Right renal cortex interstitium (tissue), 3 donors: ENCODE measurements at regions not wholly inside any gene's neighbourhood (a gene's known extent, or its start where the extent isn't known, plus 50 kb on each side); places are given as distances from the start of the nearest gene placed in this dataset.
"Not testable (repeated sequence)": the region's sequence is repeated elsewhere in the genome, so short reads cannot be mapped to it uniquely, and the experiment has no call there.

ENCODE experiments used
- DNase-seq, 3 donors: peaks; one replicate each; pipeline ENCODE4 v3.0.0-alpha.2; 2013; ENCODE audit warnings: low read depth in 3 of 3, low spot score in 2 of 3

- no peak for DNase-seq
These were observed 271.4 kb upstream of the DIO3 start for GRCh38 chr14:101289911-101290310.

- DNase-seq = no peak
These were observed 270.7 kb upstream of the DIO3 start for GRCh38 chr14:101290611-101291010.

- no peak for DNase-seq
These were observed 269.9 kb upstream of the DIO3 start for GRCh38 chr14:101291390-101291789.

GRCh38 chr14:101292448-101292847 is 268.8 kb upstream of the DIO3 start:
- no peak for DNase-seq

GRCh38 chr14:101293605-101294004 is 267.7 kb upstream of the DIO3 start:
- DNase-seq = no peak

GRCh38 chr14:101294136-101294535 is 267.2 kb upstream of the DIO3 start:
- DNase-seq = no peak

- DNase-seq = not testable (repeated sequence)
These were observed 261.5 kb upstream of the DIO3 start for GRCh38 chr14:101299781-101300180.

- DNase-seq = no peak
These were observed 260.3 kb upstream of the DIO3 start for GRCh38 chr14:101301011-101301410.

GRCh38 chr14:101307162-101307561 is 254.1 kb upstream of the DIO3 start:
- DNase-seq = not testable (repeated sequence)

GRCh38 chr14:101311186-101311585 is 250.1 kb upstream of the DIO3 start:
- DNase-seq = not testable (repeated sequence)

GRCh38 chr14:101313268-101313667 is 248.0 kb upstream of the DIO3 start:
- no peak for DNase-seq

GRCh38 chr14:101315802-101316296 is 245.4 kb upstream of the DIO3 start:
- no peak for DNase-seq

GRCh38 chr14:101318271-101318670 is 243.0 kb upstream of the DIO3 start:
- DNase-seq = no peak

- no peak for DNase-seq
These were observed 240.9 kb upstream of the DIO3 start for GRCh38 chr14:101320396-101320795.

GRCh38 chr14:101322223-101322622 is 239.1 kb upstream of the DIO3 start:
- DNase-seq = no peak

- no peak for DNase-seq
These were observed 238.2 kb upstream of the DIO3 start for GRCh38 chr14:101323111-101323510.

GRCh38 chr14:101323614-101324235 is 237.6 kb upstream of the DIO3 start:
- DNase-seq = not testable (repeated sequence)

GRCh38 chr14:101325319-101325718 is 236.0 kb upstream of the DIO3 start:
- DNase-seq = no peak

- no peak for DNase-seq
These were observed 232.8 kb upstream of the DIO3 start for GRCh38 chr14:101328412-101329028.

- no peak for DNase-seq
These were observed 230.7 kb upstream of the DIO3 start for GRCh38 chr14:101330416-101331140.

- DNase-seq = no peak
These were observed 230.2 kb upstream of the DIO3 start for GRCh38 chr14:101331141-101331525.

- no peak for DNase-seq
These were observed 229.6 kb upstream of the DIO3 start for GRCh38 chr14:101331661-101332169.
